ENCODE measurements at regions not wholly inside any gene's neighbourhood (a gene's known extent, or its start where the extent isn't known, plus 50 kb on each side); places are given as distances from the start of the nearest gene placed in this dataset.

- H3K9ac ChIP-seq (ENCODE audit: low read length) = no peak overlapping the region
- no peaks in the 10 kb centered on the region for H3K27me3 ChIP-seq (replicated peaks; ENCODE audit: insufficient read depth, low read length)
- H2AFZ ChIP-seq (ENCODE audit: low read length) = no peak overlapping the region
- TF ChIP-seq EZH2phosphoT487 (IDR thresholded peaks at IDR 0.05; ENCODE audit: low read length) (no peak), EZH2 (optimal IDR thresholded peaks at IDR 0.05; ENCODE audit: low read depth, low read length) (no peak), CTCF (IDR thresholded peaks at IDR 0.05; ENCODE audit: low read length) (no peak)
- no peak overlapping the region for H3K4me2 ChIP-seq (ENCODE audit: low read depth, low read length)
- no peak overlapping the region for H3K27ac ChIP-seq (ENCODE audit: low read length)
- no peaks in the 10 kb centered on the region for H3K9me2 ChIP-seq (replicated peaks; ENCODE audit: insufficient read depth, low read length)
- no peak overlapping the region for H3K4me3 ChIP-seq (ENCODE audit: low read length)
- H3K79me2 ChIP-seq (ENCODE audit: low read length) = no peaks in the 10 kb centered on the region
- H3F3A ChIP-seq (ENCODE audit: insufficient read depth, low read length) = no peaks in the 10 kb centered on the region
- no peaks in the 10 kb centered on the region for H3K4me1 ChIP-seq (ENCODE audit: low read length)
- DNase-seq = no peak
- H4K20me1 ChIP-seq (ENCODE audit: insufficient read depth, low read length) = no peaks in the 10 kb centered on the region
- H3K9me3 ChIP-seq (replicated peaks; ENCODE audit: insufficient read depth, low read length) = no peaks in the 10 kb centered on the region
- H3K36me3 ChIP-seq (replicated peaks; ENCODE audit: insufficient read depth, low read length) = no peaks in the 10 kb centered on the region
Measured at GRCh38 chrX:137387646-137388045, 178.3 kb upstream of the ZIC3 start.

- H3K4me2 ChIP-seq (ENCODE audit: low read depth, low read length) = no peak overlapping the region
- TF ChIP-seq EZH2 (optimal IDR thresholded peaks at IDR 0.05; ENCODE audit: low read depth, low read length) (no peak), EZH2phosphoT487 (IDR thresholded peaks at IDR 0.05; ENCODE audit: low read length) (no peak), CTCF (IDR thresholded peaks at IDR 0.05; ENCODE audit: low read length) (no peak)
- no peak overlapping the region for H3K4me3 ChIP-seq (ENCODE audit: low read length)
- H3K36me3 ChIP-seq (replicated peaks; ENCODE audit: insufficient read depth, low read length) = no peaks in the 10 kb centered on the region
- H3K27ac ChIP-seq (ENCODE audit: low read length) = no peak overlapping the region
- no peak for DNase-seq
- H3K9ac ChIP-seq (ENCODE audit: low read length) = no peak overlapping the region
- H3K9me2 ChIP-seq (replicated peaks; ENCODE audit: insufficient read depth, low read length) = no peaks in the 10 kb centered on the region
- H3K79me2 ChIP-seq (ENCODE audit: low read length) = no peaks in the 10 kb centered on the region
- no peak overlapping the region for H2AFZ ChIP-seq (ENCODE audit: low read length)
- H3K27me3 ChIP-seq (replicated peaks; ENCODE audit: insufficient read depth, low read length) = no peaks in the 10 kb centered on the region
- H4K20me1 ChIP-seq (ENCODE audit: insufficient read depth, low read length) = no peaks in the 10 kb centered on the region
- H3K4me1 ChIP-seq (ENCODE audit: low read length) = no peaks in the 10 kb centered on the region
- H3F3A ChIP-seq (ENCODE audit: insufficient read depth, low read length) = no peaks in the 10 kb centered on the region
- no peaks in the 10 kb centered on the region for H3K9me3 ChIP-seq (replicated peaks; ENCODE audit: insufficient read depth, low read length)
Measured at GRCh38 chrX:137366018-137366633, 199.8 kb upstream of the ZIC3 start.

GRCh38 chrX:137363559-137363958 lies 202.4 kb upstream of the ZIC3 start:
- no peak overlapping the region for H3K9ac ChIP-seq (ENCODE audit: low read length)
- H3K27ac ChIP-seq (ENCODE audit: low read length) = no peak overlapping the region
- no peaks in the 10 kb centered on the region for H3K36me3 ChIP-seq (replicated peaks; ENCODE audit: insufficient read depth, low read length)
- no peaks in the 10 kb centered on the region for H3F3A ChIP-seq (ENCODE audit: insufficient read depth, low read length)
- no peaks in the 10 kb centered on the region for H3K27me3 ChIP-seq (replicated peaks; ENCODE audit: insufficient read depth, low read length)
- H3K9me3 ChIP-seq (replicated peaks; ENCODE audit: insufficient read depth, low read length) = no peaks in the 10 kb centered on the region
- no peaks in the 10 kb centered on the region for H3K79me2 ChIP-seq (ENCODE audit: low read length)
- no peak overlapping the region for H3K4me3 ChIP-seq (ENCODE audit: low read length)
- no peaks in the 10 kb centered on the region for H3K9me2 ChIP-seq (replicated peaks; ENCODE audit: insufficient read depth, low read length)
- TF ChIP-seq EZH2 (optimal IDR thresholded peaks at IDR 0.05; ENCODE audit: low read depth, low read length) (no peak), CTCF (IDR thresholded peaks at IDR 0.05; ENCODE audit: low read length) (no peak), EZH2phosphoT487 (IDR thresholded peaks at IDR 0.05; ENCODE audit: low read length) (no peak)
- H3K4me1 ChIP-seq (ENCODE audit: low read length) = no peaks in the 10 kb centered on the region
- no peak overlapping the region for H2AFZ ChIP-seq (ENCODE audit: low read length)
- no peak overlapping the region for H3K4me2 ChIP-seq (ENCODE audit: low read depth, low read length)
- DNase-seq = no peak
- H4K20me1 ChIP-seq (ENCODE audit: insufficient read depth, low read length) = no peaks in the 10 kb centered on the region
